Mesenchymal stem cell (in vitro differentiated cells and primary cell): ENCODE measurements at regions not wholly inside any gene's neighbourhood (a gene's known extent, or its start where the extent isn't known, plus 50 kb on each side); places are given as distances from the start of the nearest gene placed in this dataset.

ENCODE experiments used
- DNase-seq: peaks from one replicate; pipeline ENCODE4 v3.0.0-alpha.2; 2013
- H2AFZ ChIP-seq: one replicate; pipeline ENCODE4 v1.6.1; 2013; ENCODE audit warnings: low read depth, mild to moderate bottlenecking, control low read depth, inconsistent platforms, low read length, moderate library complexity
- H2AK5ac ChIP-seq: 2 replicates; pipeline ENCODE4 v1.6.1; 2013; ENCODE audit warnings: low read length, moderate library complexity, mild to moderate bottlenecking, inconsistent platforms; ENCODE audit not compliant: severe bottlenecking
- H2BK120ac ChIP-seq: one replicate; pipeline ENCODE4 v1.6.1; 2013; ENCODE audit warnings: low read depth, mild to moderate bottlenecking, inconsistent platforms, low read length, moderate library complexity
- H2BK12ac ChIP-seq, 2 experiments: one replicate each; pipeline ENCODE4 v1.6.1; 2013; ENCODE audit warnings: inconsistent platforms in 2 of 2, low read length in 2 of 2, mild to moderate bottlenecking in 2 of 2, moderate library complexity in 2 of 2, control low read depth in 1 of 2
- H2BK15ac ChIP-seq: one replicate; pipeline ENCODE4 v1.6.1; 2013; ENCODE audit warnings: mild to moderate bottlenecking, low read depth, inconsistent platforms; ENCODE audit not compliant: poor library complexity, severe bottlenecking
- H2BK5ac ChIP-seq: 2 replicates; pipeline ENCODE4 v1.6.1; 2013; ENCODE audit warnings: low read depth, mild to moderate bottlenecking, low read length, control low read depth, inconsistent platforms; ENCODE audit not compliant: poor library complexity, severe bottlenecking
- H3K14ac ChIP-seq, 2 experiments: one replicate each; pipeline ENCODE4 v1.6.1; 2013; ENCODE audit warnings: inconsistent platforms in 2 of 2, low read length in 2 of 2, control low read depth in 1 of 2, mild to moderate bottlenecking in 1 of 2, moderate library complexity in 1 of 2
- H3K18ac ChIP-seq, 2 experiments: one replicate each; pipeline ENCODE4 v1.6.1; 2013; ENCODE audit warnings: inconsistent platforms in 2 of 2, low read length in 2 of 2, control low read depth in 1 of 2, low read depth in 1 of 2, mild to moderate bottlenecking in 1 of 2
- H3K23ac ChIP-seq, 2 experiments: one replicate each; pipeline ENCODE4 v1.6.1; 2013; ENCODE audit warnings: inconsistent platforms in 2 of 2, low read length in 2 of 2, mild to moderate bottlenecking in 2 of 2, moderate library complexity in 2 of 2, control low read depth in 1 of 2
- H3K27ac ChIP-seq: 2 replicates; pipeline ENCODE4 v1.5.1; 2013; ENCODE audit warnings: mild to moderate bottlenecking, moderate library complexity, low read length, control low read depth, inconsistent platforms; ENCODE audit not compliant: poor library complexity, severe bottlenecking
- H3K27me3 ChIP-seq, 2 experiments: 2 replicates each; pipeline versions ENCODE4 v1.6.1 to v1.7.0; 2013; ENCODE audit warnings: low read length in 2 of 2, mild to moderate bottlenecking in 2 of 2, moderate library complexity in 2 of 2, control low read depth in 1 of 2, inconsistent platforms in 1 of 2; ENCODE audit not compliant: control insufficient read depth in 1 of 2, insufficient read depth in 1 of 2
- H3K36me3 ChIP-seq, 2 experiments: 2 replicates each; pipeline versions ENCODE4 v1.6.1 to v1.7.0; 2013; ENCODE audit warnings: low read length in 2 of 2, control low read depth in 1 of 2, inconsistent platforms in 1 of 2, low read depth in 1 of 2, mild to moderate bottlenecking in 1 of 2; ENCODE audit not compliant: insufficient read depth in 2 of 2, control insufficient read depth in 1 of 2
- H3K4ac ChIP-seq, 2 experiments: one replicate each; pipeline ENCODE4 v1.6.1; 2013; ENCODE audit warnings: inconsistent platforms in 2 of 2, low read length in 2 of 2, mild to moderate bottlenecking in 2 of 2, moderate library complexity in 2 of 2, control low read depth in 1 of 2, low read depth in 1 of 2
- H3K4me1 ChIP-seq: 2 replicates; pipeline ENCODE4 v1.6.1; 2013; ENCODE audit warnings: low read depth, low read length, control low read depth; ENCODE audit not compliant: control insufficient read depth, insufficient read depth
- H3K4me2 ChIP-seq: 2 replicates; pipeline ENCODE4 v1.6.1; 2013; ENCODE audit warnings: low read length, mild to moderate bottlenecking, inconsistent platforms; ENCODE audit not compliant: poor library complexity, severe bottlenecking
- H3K4me3 ChIP-seq, 2 experiments: 2 replicates each; pipeline versions ENCODE4 v1.5.1 to v1.7.0; 2013; ENCODE audit warnings: low read length in 2 of 2, mild to moderate bottlenecking in 2 of 2, control low read depth in 1 of 2, low read depth in 1 of 2; ENCODE audit not compliant: insufficient read depth in 1 of 2
- H3K79me1 ChIP-seq: replicated peaks from 2 replicates; pipeline ENCODE4 v1.6.1; 2013; ENCODE audit warnings: mild to moderate bottlenecking, control low read depth, low read length, inconsistent platforms; ENCODE audit not compliant: poor library complexity, severe bottlenecking
- H3K9ac ChIP-seq: 2 replicates; pipeline ENCODE4 v1.7.0; 2013; ENCODE audit warnings: mild to moderate bottlenecking, low read length, moderate library complexity
- H3K9me3 ChIP-seq: 2 replicates; pipeline ENCODE4 v1.7.0; 2013; ENCODE audit warnings: mild to moderate bottlenecking, low read length; ENCODE audit not compliant: control insufficient read depth
- H4K8ac ChIP-seq: one replicate; pipeline ENCODE4 v1.6.1; 2013; ENCODE audit warnings: inconsistent platforms, mild to moderate bottlenecking, low read length, moderate library complexity
- H4K91ac ChIP-seq: one replicate; pipeline ENCODE4 v1.6.1; 2013; ENCODE audit warnings: mild to moderate bottlenecking, low read length, inconsistent platforms
- WGBS: methylation state at CpG from one replicate; pipeline ENCODE4 v1.1.7; 2013; ENCODE audit warnings: mixed read lengths; 5-methylcytosine and 5-hydroxymethylcytosine counted together

- no peak for DNase-seq
- WGBS: 92% methylated on average over 3 of the region's 5 CpGs
- no peak overlapping the region for H2AFZ ChIP-seq
These were observed 52.2 kb upstream of the ABCA1 start for GRCh38 chr9:104980039-104980654.

GRCh38 chr9:104981543-104982129 lies 53.7 kb upstream of the ABCA1 start:
- H3K27me3 ChIP-seq: no peaks in the 10 kb centered on the region
- H3K18ac ChIP-seq: no peak overlapping the region
- no peak overlapping the region for H3K23ac ChIP-seq
- no peak for DNase-seq
- no peak overlapping the region for H2BK15ac ChIP-seq
- no peak overlapping the region for H2BK5ac ChIP-seq
- no peak overlapping the region for H3K4me2 ChIP-seq
- WGBS: 95% methylated on average over 8 of the region's 8 CpGs
- no peaks in the 10 kb centered on the region for H3K79me1 ChIP-seq
- H3K36me3 ChIP-seq: no peaks in the 10 kb centered on the region
- H4K8ac ChIP-seq: no peak overlapping the region
- no peak overlapping the region for H2AFZ ChIP-seq
- H3K14ac ChIP-seq: no peak overlapping the region
- H3K4ac ChIP-seq: no peak overlapping the region
- no peak overlapping the region for H4K91ac ChIP-seq
- no peaks in the 10 kb centered on the region for H3K4me1 ChIP-seq
- H3K9me3 ChIP-seq: no peaks in the 10 kb centered on the region
- H2BK12ac ChIP-seq: no peak overlapping the region
- no peak overlapping the region for H2AK5ac ChIP-seq
- no peak overlapping the region for H2BK120ac ChIP-seq
- no peak overlapping the region for H3K9ac ChIP-seq
- no peak overlapping the region for H3K27ac ChIP-seq
- no peak overlapping the region for H3K4me3 ChIP-seq

More at GRCh38 chr9:104980039-104980654, 52.2 kb upstream of the ABCA1 start:
- Histone ChIP-seq H3K23ac (no peak overlapping the region), H3K27ac (no peak overlapping the region), H3K9me3 (no peaks in the 10 kb centered on the region), H2BK12ac (no peak overlapping the region), H3K14ac (no peak overlapping the region), H2BK5ac (no peak overlapping the region), H3K79me1 (no peaks in the 10 kb centered on the region), H2BK15ac (no peak overlapping the region), H4K8ac (no peak overlapping the region), H3K4me2 (no peak overlapping the region), H2AK5ac (no peak overlapping the region), H3K18ac (no peak overlapping the region), H3K4me1 (no peaks in the 10 kb centered on the region), H3K36me3 (no peaks in the 10 kb centered on the region), H3K9ac (no peak overlapping the region), H3K4me3 (no peak overlapping the region), H3K27me3 (no peaks in the 10 kb centered on the region), H2BK120ac (no peak overlapping the region), H4K91ac (no peak overlapping the region), H3K4ac (no peak overlapping the region)

GRCh38 chr9:104982543-104982942 lies 54.6 kb upstream of the ABCA1 start:
- Histone ChIP-seq H3K79me1 (no peaks in the 10 kb centered on the region), H3K9me3 (no peaks in the 10 kb centered on the region), H4K8ac (no peak overlapping the region), H2AFZ (no peak overlapping the region), H2BK5ac (no peak overlapping the region), H3K9ac (no peak overlapping the region), H3K4me3 (no peak overlapping the region), H3K14ac (no peak overlapping the region), H2BK12ac (peak overlapping the region in 1 of 2 experiments; percentile 39), H3K27me3 (no peaks in the 10 kb centered on the region), H3K27ac (no peak overlapping the region), H3K18ac (peak overlapping the region in 1 of 2 experiments; percentile 32), H2BK120ac (no peak overlapping the region), H3K36me3 (no peaks in the 10 kb centered on the region), H3K4ac (no peak overlapping the region), H3K4me2 (no peak overlapping the region), H3K23ac (no peak overlapping the region), H3K4me1 (no peaks in the 10 kb centered on the region), H2AK5ac (no peak overlapping the region), H4K91ac (no peak overlapping the region), H2BK15ac (no peak overlapping the region)
- DNase-seq: no peak
- WGBS: over 99% methylated on average over 3 of the region's 3 CpGs

GRCh38 chr9:104983491-104983890 lies 55.5 kb upstream of the ABCA1 start:
- no peaks in the 10 kb centered on the region for H3K36me3 ChIP-seq
- no peak overlapping the region for H2BK12ac ChIP-seq
- H3K4me1 ChIP-seq: no peaks in the 10 kb centered on the region
- H4K91ac ChIP-seq: no peak overlapping the region
- no peak overlapping the region for H3K18ac ChIP-seq
- H2AFZ ChIP-seq: no peak overlapping the region
- H3K4me2 ChIP-seq: no peak overlapping the region
- no peak overlapping the region for H2BK15ac ChIP-seq
- no peaks in the 10 kb centered on the region for H3K27me3 ChIP-seq
- no peak overlapping the region for H3K4me3 ChIP-seq
- H3K4ac ChIP-seq: no peak overlapping the region
- H2BK120ac ChIP-seq: no peak overlapping the region
- 100% methylated on average over 3 of the region's 3 CpGs for WGBS
- no peak overlapping the region for H4K8ac ChIP-seq
- H3K23ac ChIP-seq: no peak overlapping the region
- no peak overlapping the region for H3K27ac ChIP-seq
- H3K9me3 ChIP-seq: no peaks in the 10 kb centered on the region
- no peak overlapping the region for H2BK5ac ChIP-seq
- H3K14ac ChIP-seq: no peak overlapping the region
- no peaks in the 10 kb centered on the region for H3K79me1 ChIP-seq
- no peak overlapping the region for H2AK5ac ChIP-seq
- no peak for DNase-seq
- H3K9ac ChIP-seq: peak overlapping the region; percentile 35
